CD8-positive, alpha-beta memory T cell (primary cell): ENCODE measurements at regions not wholly inside any gene's neighbourhood (a gene's known extent, or its start where the extent isn't known, plus 50 kb on each side); places are given as distances from the start of the nearest gene placed in this dataset.

Source experiments
- CTCF ChIA-PET: fragments of 350-600 bp; sonication (Branson Sonifier 250); formaldehyde crosslinking; loops from one replicate; lab custom pipeline; 2021; ENCODE audit warnings: antibody characterized with exemption; lab: Charles Lee
- POLR2A ChIA-PET: fragments of 350-600 bp; sonication (Branson Sonifier 250); formaldehyde crosslinking; loops from one replicate; lab custom pipeline; 2021; ENCODE audit warnings: antibody characterized with exemption; lab: Charles Lee
- DNase-seq, 5 donors: peaks; one replicate each; pipeline versions ENCODE4 v3.0.0 to v3.0.0-alpha.2; 2020 to 2022; ENCODE audit warnings: mixed read lengths in 1 of 5
- H3K27ac ChIP-seq: one replicate; pipeline ENCODE4 v1.7.0; 2013; ENCODE audit warnings: low read depth, mild to moderate bottlenecking, low read length, moderate library complexity
- H3K27me3 ChIP-seq: 2 replicates; pipeline ENCODE4 v1.7.0; 2013; ENCODE audit warnings: low read length, mild to moderate bottlenecking; ENCODE audit not compliant: insufficient read depth, poor library complexity, severe bottlenecking
- H3K36me3 ChIP-seq: 2 replicates; pipeline ENCODE4 v1.7.0; 2013; ENCODE audit warnings: mild to moderate bottlenecking, low read length, moderate library complexity; ENCODE audit not compliant: insufficient read depth
- H3K4me1 ChIP-seq: 2 replicates; pipeline ENCODE4 v1.7.0; 2013; ENCODE audit warnings: mild to moderate bottlenecking, low read length, moderate library complexity; ENCODE audit not compliant: insufficient read depth
- H3K4me3 ChIP-seq: 2 replicates; pipeline ENCODE4 v1.7.0; 2013; ENCODE audit warnings: mild to moderate bottlenecking, low read length
- H3K9me3 ChIP-seq: 2 replicates; pipeline ENCODE4 v1.7.0; 2013; ENCODE audit warnings: mild to moderate bottlenecking, low read length
- H3K27ac Mint-ChIP-seq, 8 donors: one replicate each; pipeline ENCODE4 v1.8.0; 2020 to 2021; ENCODE audit warnings: mixed read lengths in 8 of 8, mild to moderate bottlenecking in 6 of 8, inconsistent platforms in 3 of 8, moderate library complexity in 3 of 8
- H3K27me3 Mint-ChIP-seq, 2 donors: one replicate each; pipeline ENCODE4 v1.8.0; 2020 to 2021; ENCODE audit warnings: mixed read lengths in 2 of 2, mild to moderate bottlenecking in 1 of 2, moderate library complexity in 1 of 2
- H3K36me3 Mint-ChIP-seq, 3 donors: one replicate each; pipeline ENCODE4 v1.8.0; 2020 to 2021; ENCODE audit warnings: mixed read lengths in 3 of 3, inconsistent platforms in 1 of 3, mild to moderate bottlenecking in 1 of 3
- H3K4me1 Mint-ChIP-seq, 3 donors: one replicate each; pipeline ENCODE4 v1.8.0; 2020 to 2021; ENCODE audit warnings: mixed read lengths in 3 of 3, inconsistent platforms in 1 of 3, mild to moderate bottlenecking in 1 of 3
- H3K4me3 Mint-ChIP-seq, 7 donors: one replicate each; pipeline ENCODE4 v1.8.0; 2020 to 2021; ENCODE audit warnings: mixed read lengths in 7 of 7, mild to moderate bottlenecking in 6 of 7, moderate library complexity in 4 of 7, inconsistent platforms in 2 of 7
- H3K9me3 Mint-ChIP-seq, 5 donors: one replicate each; pipeline ENCODE4 v1.8.0; 2020 to 2022; ENCODE audit warnings: mixed read lengths in 5 of 5, mild to moderate bottlenecking in 3 of 5, moderate library complexity in 2 of 5, inconsistent platforms in 1 of 5

DNA sequence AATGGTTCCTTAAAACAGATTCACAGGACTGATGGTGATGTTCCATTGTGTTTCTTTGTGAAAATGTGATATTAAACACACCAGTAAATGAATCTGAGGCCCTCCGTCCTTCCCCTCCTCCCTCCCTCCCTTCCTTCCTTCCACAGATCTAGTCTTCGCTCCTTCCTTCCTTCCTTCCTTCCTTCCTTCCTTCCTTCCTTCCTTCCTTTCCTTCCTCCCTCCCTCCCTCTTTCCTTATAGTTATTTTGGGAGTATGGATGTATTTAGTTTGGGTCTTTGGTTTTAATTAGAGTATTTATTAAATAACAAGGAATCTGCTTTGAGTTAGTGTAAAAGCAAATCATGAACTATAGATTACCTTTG lies 410.8 kb downstream of the PCNX1 start:
- H3K27me3 ChIP-seq = no peaks in the 10 kb centered on the region
- CTCF ChIA-PET = no interaction called here

DNA sequence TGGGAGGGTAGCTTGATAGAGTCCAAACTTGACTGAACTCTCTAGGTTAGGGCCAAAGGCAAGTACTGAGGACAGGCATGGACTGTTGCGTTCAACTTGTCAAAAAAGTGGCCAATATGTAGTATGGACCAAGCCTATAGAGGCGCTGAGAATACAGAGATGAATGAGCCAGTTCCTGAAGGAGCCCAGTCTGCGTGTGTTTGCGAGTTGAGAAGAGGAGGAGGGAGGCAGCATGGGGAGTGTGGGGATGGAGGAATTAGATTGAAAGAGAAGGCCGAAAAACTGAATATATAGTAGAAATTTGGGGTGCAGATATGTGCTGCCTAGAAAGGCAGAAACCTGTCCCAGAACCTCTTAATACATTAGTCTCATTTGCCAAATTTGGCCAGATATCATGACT lies 412.4 kb downstream of the PCNX1 start:
- Mint-ChIP-seq H3K27ac (peak overlapping the region; percentile 94 to 99 (median 98)), H3K27me3 (peaks cover 0 to 6% of the 10 kb centered on the region in 2 donors), H3K9me3 (peaks cover 0 to 2% (median 0%) of the 10 kb centered on the region in 5 donors), H3K36me3 (peaks cover 0 to 8% (median 0%) of the 10 kb centered on the region in 3 donors), H3K4me1 (peaks cover 36 to 44% (median 43%) of the 10 kb centered on the region in 3 donors), H3K4me3 (peak overlapping the region; percentile 89 to 97 (median 93))
- Histone ChIP-seq H3K36me3 (no peaks in the 10 kb centered on the region), H3K4me1 (peaks cover 29% of the 10 kb centered on the region), H3K27me3 (no peaks in the 10 kb centered on the region), H3K9me3 (no peaks in the 10 kb centered on the region), H3K27ac (peak overlapping the region; percentile 84), H3K4me3 (peak overlapping the region; percentile 59)
- ChIA-PET POLR2A (no interaction called here), CTCF (no interaction called here)
- no peak for DNase-seq

More for the DNA sequence above, 410.8 kb downstream of the PCNX1 start:
- peaks cover 21% of the 10 kb centered on the region for H3K4me1 ChIP-seq
- Mint-ChIP-seq H3K27ac (peak overlapping the region in 1 of 8 donors; percentile 55), H3K4me1 (peaks cover 23 to 28% (median 27%) of the 10 kb centered on the region in 3 donors), H3K9me3 (peaks cover 0 to 4% (median 0%) of the 10 kb centered on the region in 5 donors), H3K4me3 (peak overlapping the region in 1 of 7 donors; percentile 13), H3K36me3 (peaks cover 0 to 8% (median 6%) of the 10 kb centered on the region in 3 donors), H3K27me3 (peaks cover 0 to 6% of the 10 kb centered on the region in 2 donors)
- POLR2A ChIA-PET = interaction anchor here (1.2 kb wide), 1 partner anchor 175 kb away, joined by 5 read pairs; no protein-coding TSS in a partner anchor
- H3K4me3 ChIP-seq = no peak overlapping the region
- no peak overlapping the region for H3K27ac ChIP-seq
- H3K9me3 ChIP-seq = no peaks in the 10 kb centered on the region
- no peak for DNase-seq
- H3K36me3 ChIP-seq = no peaks in the 10 kb centered on the region

DNA sequence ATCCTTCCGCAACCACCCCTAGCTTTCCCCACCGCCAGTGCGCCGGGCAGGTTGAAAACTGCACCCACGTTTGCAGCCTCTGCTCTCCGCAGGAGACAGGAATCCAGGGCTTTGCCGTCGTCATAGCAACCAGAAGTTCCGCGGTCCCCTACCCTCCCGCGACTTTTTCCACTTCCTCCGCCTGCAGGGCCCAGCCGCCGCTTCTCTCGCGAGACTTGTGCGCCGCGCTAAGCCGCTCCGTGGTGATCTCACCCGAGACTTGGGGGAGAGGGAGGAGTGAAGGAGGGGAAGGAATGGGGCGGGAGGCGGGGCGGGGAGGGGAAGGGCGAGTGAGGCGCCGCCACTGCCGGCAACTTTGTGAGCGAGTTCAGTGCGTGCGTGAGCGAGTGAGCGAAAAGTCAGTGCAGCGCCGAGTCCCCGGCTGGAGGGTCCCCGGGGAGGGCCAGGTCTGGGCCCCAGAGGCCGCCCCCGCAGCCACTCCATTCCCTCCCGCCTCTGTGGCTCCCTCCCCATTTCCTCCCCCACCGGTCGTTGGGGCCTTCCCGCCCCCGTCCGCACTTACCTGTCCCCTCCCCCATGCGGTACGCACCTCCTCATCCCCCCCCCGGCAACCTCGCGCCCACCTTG lies 413.0 kb downstream of the PCNX1 start, which contains the start of gene SIPA1L1:
TSS of gene SIPA1L1 (plus strand) at position 370 of the 627 bp plus-strand sequence.
- peak; percentile 98 to 100 (median 98) for DNase-seq
- H3K9me3 ChIP-seq = no peaks in the 10 kb centered on the region
- H3K36me3 Mint-ChIP-seq = peaks cover 0 to 8% (median 0%) of the 10 kb centered on the region in 3 donors
- ChIA-PET POLR2A (interaction anchor here (1.7 to 1.8 kb wide), 2 partner anchors 151 to 235 kb away, joined by 7 to 10 read pairs; no protein-coding TSS in a partner anchor), CTCF (interaction anchor here (1.3 kb wide), 1 partner anchor 398 kb away, joined by 3 read pairs; no protein-coding TSS in a partner anchor)
- no peaks in the 10 kb centered on the region for H3K36me3 ChIP-seq
- peak within 1 kb of the TSS; percentile 94 to 99 (median 98) for H3K27ac Mint-ChIP-seq
- peak within 1 kb of the TSS; percentile 84 for H3K27ac ChIP-seq
- peak within 1 kb of the TSS; percentile 89 to 97 (median 94) for H3K4me3 Mint-ChIP-seq
- H3K4me1 ChIP-seq = peaks cover 35% of the 10 kb centered on the region
- H3K4me1 Mint-ChIP-seq = peaks cover 42 to 50% (median 48%) of the 10 kb centered on the region in 3 donors
- peak within 1 kb of the TSS; percentile 80 for H3K4me3 ChIP-seq
- H3K27me3 Mint-ChIP-seq = peaks cover 0 to 6% of the 10 kb centered on the region in 2 donors
- H3K9me3 Mint-ChIP-seq = peaks cover 0 to 2% (median 0%) of the 10 kb centered on the region in 5 donors
- H3K27me3 ChIP-seq = no peaks in the 10 kb centered on the region

GRCh38 chr14:71320734-71321573 lies 413.7 kb downstream of the PCNX1 start:
- peak; percentile 42 to 76 (median 72) for DNase-seq
- Mint-ChIP-seq H3K9me3 (peaks cover 0 to 2% (median 0%) of the 10 kb centered on the region in 5 donors), H3K36me3 (peaks cover 0 to 8% (median 0%) of the 10 kb centered on the region in 3 donors), H3K4me3 (peak overlapping the region; percentile 89 to 97 (median 94)), H3K27me3 (peaks cover 0 to 4% of the 10 kb centered on the region in 2 donors), H3K4me1 (peaks cover 49 to 57% (median 55%) of the 10 kb centered on the region in 3 donors), H3K27ac (peak overlapping the region; percentile 89 to 99 (median 97))
- Histone ChIP-seq H3K4me3 (peak overlapping the region; percentile 80), H3K27ac (peak overlapping the region; percentile 84), H3K36me3 (no peaks in the 10 kb centered on the region), H3K4me1 (peaks cover 42% of the 10 kb centered on the region), H3K9me3 (no peaks in the 10 kb centered on the region), H3K27me3 (no peaks in the 10 kb centered on the region)
- ChIA-PET POLR2A (interaction anchor here (0.6 to 1.8 kb wide), 5 partner anchors 152 to 243 kb away, joined by 3 to 10 read pairs (median 7); no protein-coding TSS in a partner anchor), CTCF (interaction anchor here (1.0 to 3.3 kb wide), 5 partner anchors 75 to 432 kb away, joined by 3 to 14 read pairs (median 4); no protein-coding TSS in a partner anchor)

GRCh38 chr14:71321574-71322315 lies 414.5 kb downstream of the PCNX1 start:
- H3K27me3 ChIP-seq = no peaks in the 10 kb centered on the region
- H3K27ac ChIP-seq = peak overlapping the region; percentile 84
- H3K9me3 ChIP-seq = no peaks in the 10 kb centered on the region
- peak overlapping the region; percentile 80 for H3K4me3 ChIP-seq
- Mint-ChIP-seq H3K27me3 (peaks cover 0 to 4% of the 10 kb centered on the region in 2 donors), H3K27ac (peak overlapping the region; percentile 87 to 98 (median 95)), H3K36me3 (peaks cover 0 to 8% (median 0%) of the 10 kb centered on the region in 3 donors), H3K4me3 (peak overlapping the region; percentile 89 to 97 (median 94)), H3K4me1 (peaks cover 54 to 62% (median 58%) of the 10 kb centered on the region in 3 donors), H3K9me3 (peaks cover 0 to 2% (median 0%) of the 10 kb centered on the region in 5 donors)
- H3K4me1 ChIP-seq = peaks cover 43% of the 10 kb centered on the region
- CTCF ChIA-PET = interaction anchor here (1.0 to 3.3 kb wide), 6 partner anchors 25 to 431 kb away, joined by 3 to 14 read pairs (median 4); no protein-coding TSS in a partner anchor
- POLR2A ChIA-PET = interaction anchor here (0.6 to 1.8 kb wide), 5 partner anchors 152 to 242 kb away, joined by 3 to 10 read pairs (median 7); no protein-coding TSS in a partner anchor
- no peaks in the 10 kb centered on the region for H3K36me3 ChIP-seq
- peak in 1 of 5 donors; percentile 11 for DNase-seq

DNA sequence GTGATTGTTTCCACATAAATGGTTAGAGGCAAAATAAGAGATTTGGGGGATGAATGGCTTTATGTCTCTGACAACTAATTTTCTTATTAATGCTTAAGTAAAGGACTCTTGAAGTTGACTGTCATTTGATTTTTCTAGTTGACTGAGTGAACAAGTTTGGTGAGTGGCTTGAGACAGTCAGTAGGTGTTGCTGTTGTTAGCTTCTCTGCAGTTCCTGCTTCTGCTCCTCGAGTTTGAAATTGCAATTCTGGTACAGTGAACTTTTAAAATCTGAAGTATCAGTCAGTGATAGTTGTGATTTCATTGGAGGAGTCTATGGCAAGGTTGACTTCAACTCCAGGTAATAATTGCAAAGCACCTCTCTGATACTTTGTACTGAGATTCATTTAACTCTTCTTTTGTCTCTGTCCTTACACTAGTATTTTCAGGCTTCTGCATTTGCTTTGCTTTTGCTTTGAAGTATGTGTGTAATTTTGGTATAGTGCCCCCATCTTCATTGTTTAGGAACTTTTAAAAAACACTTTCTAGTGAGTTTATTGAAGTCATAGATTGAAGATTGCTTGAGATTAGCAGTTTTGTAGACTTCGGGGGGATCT lies 415.5 kb downstream of the PCNX1 start:
- H3K27ac ChIP-seq = no peak overlapping the region
- Mint-ChIP-seq H3K4me1 (peaks cover 58 to 69% (median 66%) of the 10 kb centered on the region in 3 donors), H3K27ac (peak overlapping the region in 7 of 8 donors; percentile 19 to 97 (median 74)), H3K9me3 (peaks cover 0 to 2% (median 0%) of the 10 kb centered on the region in 5 donors), H3K27me3 (peaks cover 0 to 4% of the 10 kb centered on the region in 2 donors), H3K36me3 (peaks cover 0 to 8% (median 0%) of the 10 kb centered on the region in 3 donors), H3K4me3 (peak overlapping the region; percentile 45 to 97 (median 93))
- ChIA-PET CTCF (interaction anchor here (0.8 to 3.3 kb wide), 4 partner anchors 11 to 430 kb away, joined by 3 to 14 read pairs (median 4); no protein-coding TSS in a partner anchor), POLR2A (no interaction called here)
- H3K9me3 ChIP-seq = no peaks in the 10 kb centered on the region
- no peaks in the 10 kb centered on the region for H3K27me3 ChIP-seq
- peaks cover 46% of the 10 kb centered on the region for H3K4me1 ChIP-seq
- no peak overlapping the region for H3K4me3 ChIP-seq
- peak in 2 of 5 donors; percentile 25 to 39 for DNase-seq
- H3K36me3 ChIP-seq = no peaks in the 10 kb centered on the region
